Muscle layer of colon (tissue), 2 donors: ENCODE measurements at regions not wholly inside any gene's neighbourhood (a gene's known extent, or its start where the extent isn't known, plus 50 kb on each side); places are given as distances from the start of the nearest gene placed in this dataset.

ENCODE experiments used
- H3K27ac ChIP-seq: one replicate; pipeline ENCODE4 v1.7.0; 2013; ENCODE audit warnings: low read depth, mild to moderate bottlenecking, low read length, moderate library complexity
- H3K27me3 ChIP-seq, 2 donors: one replicate each; pipeline ENCODE4 v1.7.0; 2013; ENCODE audit warnings: low read length in 2 of 2, mild to moderate bottlenecking in 2 of 2; ENCODE audit not compliant: insufficient read depth in 2 of 2, control insufficient read depth in 1 of 2
- H3K36me3 ChIP-seq: one replicate; pipeline ENCODE4 v1.7.0; 2013; ENCODE audit warnings: mild to moderate bottlenecking, low read length; ENCODE audit not compliant: insufficient read depth
- H3K4me1 ChIP-seq: one replicate; pipeline ENCODE4 v1.7.0; 2013; ENCODE audit warnings: mild to moderate bottlenecking, low read length; ENCODE audit not compliant: insufficient read depth
- H3K4me3 ChIP-seq, 2 donors: one replicate each; pipeline ENCODE4 v1.7.0; 2013; ENCODE audit warnings: low read length in 2 of 2, low read depth in 1 of 2, mild to moderate bottlenecking in 1 of 2, moderate library complexity in 1 of 2
- H3K9ac ChIP-seq: one replicate; pipeline ENCODE4 v1.7.0; 2013; ENCODE audit warnings: low read length
- H3K9me3 ChIP-seq: one replicate; pipeline ENCODE4 v1.7.0; 2013; ENCODE audit warnings: mild to moderate bottlenecking, low read length
- donor health status: abdominal sarcoma.
- donor health status: Adenocarcinoma of cecum.

DNA sequence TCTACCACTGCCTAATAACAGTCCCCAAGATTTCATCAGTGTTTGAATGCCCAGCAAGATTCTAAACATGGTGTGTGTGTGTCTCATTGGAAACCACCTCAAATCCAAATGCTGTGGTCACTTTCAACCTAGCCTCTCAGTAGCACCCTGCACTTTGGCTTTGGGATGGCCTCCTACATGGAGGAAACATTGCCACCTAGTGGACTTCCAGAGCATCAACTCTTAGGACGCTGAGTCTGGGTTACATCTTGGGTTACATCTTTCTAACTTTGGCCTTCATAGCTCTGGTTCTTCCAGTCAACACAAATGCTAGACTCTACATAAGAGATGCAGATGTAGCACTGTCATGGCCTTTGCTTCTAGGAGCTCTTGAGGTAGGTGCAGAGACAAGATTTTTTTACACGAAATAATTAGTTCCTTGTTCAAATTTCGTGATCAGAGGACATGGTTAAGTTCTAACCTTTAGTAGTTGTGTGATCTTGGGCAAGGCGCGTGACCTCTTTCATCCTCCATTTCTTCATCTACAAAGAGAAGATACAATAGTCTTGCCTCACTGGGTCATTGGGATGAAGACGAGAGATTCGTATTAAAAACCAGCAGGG is 113.5 kb upstream of the VASH1 start:
- H3K9me3 ChIP-seq, result no peaks in the 10 kb centered on the region
- no peak overlapping the region for H3K27ac ChIP-seq
- no peaks in the 10 kb centered on the region for H3K4me1 ChIP-seq
- no peak overlapping the region for H3K4me3 ChIP-seq
- peaks cover 0 to 4% of the 10 kb centered on the region in 2 donors for H3K27me3 ChIP-seq
- H3K36me3 ChIP-seq, result no peaks in the 10 kb centered on the region
- H3K9ac ChIP-seq, result no peak overlapping the region

DNA sequence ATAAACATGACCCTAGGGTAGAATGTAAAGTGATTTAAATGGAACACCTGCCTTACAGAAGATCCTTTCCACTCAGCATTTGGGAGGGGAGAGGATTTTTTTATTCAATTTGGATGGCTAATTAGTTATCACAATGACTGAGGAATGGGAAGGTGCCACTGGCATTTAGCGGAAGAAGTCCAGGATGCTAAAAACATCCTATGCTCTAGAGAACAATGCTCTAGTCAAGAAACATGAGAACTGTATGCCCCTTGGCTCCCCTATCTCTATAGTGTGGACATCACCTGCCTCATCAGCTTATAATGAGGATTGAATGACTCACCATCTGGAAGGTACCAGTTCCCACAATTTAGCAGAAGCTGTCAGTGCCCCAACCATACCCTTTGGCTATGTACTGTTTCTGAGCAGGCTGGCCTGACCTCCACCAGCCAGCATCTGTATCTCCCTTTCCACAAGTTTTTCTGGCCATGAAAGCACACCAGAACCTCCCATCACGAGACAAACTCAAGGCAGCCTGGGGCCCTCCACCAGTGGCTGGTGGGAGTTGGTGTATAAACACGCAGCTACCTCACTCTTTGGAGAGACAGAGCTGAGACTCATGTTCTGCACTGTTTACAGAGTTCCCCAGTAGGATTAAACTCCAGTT is 109.7 kb upstream of the VASH1 start:
- Histone ChIP-seq H3K27ac (no peak overlapping the region), H3K4me1 (no peaks in the 10 kb centered on the region), H3K27me3 (no peaks in the 10 kb centered on the region), H3K9ac (no peak overlapping the region), H3K9me3 (no peaks in the 10 kb centered on the region), H3K4me3 (no peak overlapping the region), H3K36me3 (no peaks in the 10 kb centered on the region)

DNA sequence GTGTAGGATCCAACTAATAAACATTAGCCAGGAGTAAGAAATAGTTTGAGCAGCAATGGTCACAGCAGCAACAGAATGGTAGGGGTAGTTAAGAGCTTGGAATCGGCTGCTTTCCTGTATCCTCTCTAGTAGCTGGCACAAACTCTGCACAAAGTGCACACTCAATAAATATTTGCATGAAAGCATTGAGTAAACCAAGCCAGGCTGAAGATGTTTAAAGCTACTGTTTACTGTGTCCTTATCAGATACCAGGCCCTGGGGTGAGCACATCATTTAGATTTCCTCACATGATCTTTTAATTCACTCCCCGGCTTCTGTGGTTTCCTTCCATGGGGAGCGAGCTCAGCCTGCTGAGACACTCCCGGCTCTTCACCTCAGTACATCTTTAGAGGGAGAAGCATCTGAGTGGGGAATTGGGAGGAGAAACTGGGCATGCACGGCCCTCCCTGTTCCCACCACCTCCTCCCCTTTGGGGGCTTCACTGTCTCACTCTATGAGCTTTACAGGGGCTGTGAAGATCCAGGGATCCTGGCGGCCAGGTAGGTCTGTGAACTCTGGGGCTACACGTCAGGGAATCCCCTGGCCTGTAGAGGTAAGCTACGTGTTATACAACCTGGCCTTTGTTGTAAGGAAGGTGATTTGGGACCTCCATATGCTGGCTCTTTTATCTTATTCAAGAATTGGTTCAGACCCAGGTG is 107.2 kb upstream of the VASH1 start:
- Histone ChIP-seq H3K36me3 (no peaks in the 10 kb centered on the region), H3K27me3 (no peaks in the 10 kb centered on the region), H3K27ac (no peak overlapping the region), H3K4me1 (no peaks in the 10 kb centered on the region), H3K9ac (no peak overlapping the region), H3K9me3 (no peaks in the 10 kb centered on the region), H3K4me3 (no peak overlapping the region)

DNA sequence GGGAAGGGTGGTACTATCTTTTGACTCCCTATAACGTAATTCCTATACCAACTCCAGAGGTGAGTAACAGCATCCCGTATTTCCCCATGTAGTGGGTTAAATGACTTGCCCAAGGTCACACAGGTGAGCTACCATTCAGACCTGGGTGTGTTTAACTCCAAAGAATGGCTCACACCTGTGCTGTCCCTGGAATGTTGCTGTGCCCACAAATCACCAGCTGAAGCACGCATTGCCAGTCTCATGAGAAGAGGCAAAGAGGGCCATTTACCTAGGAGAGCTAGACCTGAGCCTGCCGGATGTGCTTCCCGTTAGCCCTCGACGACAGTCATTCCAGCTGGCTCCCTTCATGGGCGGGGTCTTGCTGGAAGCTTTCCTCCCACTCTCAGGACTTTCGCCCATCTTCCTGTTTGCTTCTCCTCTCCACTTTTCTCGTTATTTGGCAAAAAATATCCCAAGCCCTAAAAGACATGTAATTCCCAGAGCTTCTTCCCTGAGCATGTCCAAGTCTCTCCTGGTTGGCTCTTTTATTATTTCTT is 106.6 kb upstream of the VASH1 start:
- no peaks in the 10 kb centered on the region for H3K27me3 ChIP-seq
- no peak overlapping the region for H3K9ac ChIP-seq
- no peak overlapping the region for H3K27ac ChIP-seq
- H3K4me1 ChIP-seq, result no peaks in the 10 kb centered on the region
- H3K36me3 ChIP-seq, result no peaks in the 10 kb centered on the region
- H3K9me3 ChIP-seq, result no peaks in the 10 kb centered on the region
- H3K4me3 ChIP-seq, result no peak overlapping the region

DNA sequence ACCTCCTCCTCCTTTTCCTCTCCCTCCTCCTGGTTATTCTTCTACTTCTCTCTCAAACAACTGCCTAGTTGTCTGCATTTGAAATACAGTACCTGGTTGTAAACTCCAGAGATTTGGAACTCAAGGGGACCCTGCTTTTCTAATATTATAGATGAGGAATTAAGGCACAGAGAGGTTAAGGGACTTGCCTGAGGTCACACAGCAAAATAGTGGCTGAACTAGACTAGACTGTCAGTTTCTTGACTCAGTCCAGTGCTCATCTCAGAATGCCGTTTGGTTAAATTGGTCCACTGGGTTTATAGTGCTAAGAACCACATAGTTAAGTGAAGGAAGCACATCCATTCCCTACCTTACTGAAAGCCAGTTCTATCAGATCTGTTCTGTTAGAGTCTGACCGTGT is 105.9 kb upstream of the VASH1 start:
- H3K27ac ChIP-seq, result no peak overlapping the region
- no peaks in the 10 kb centered on the region for H3K27me3 ChIP-seq
- H3K9ac ChIP-seq, result no peak overlapping the region
- H3K9me3 ChIP-seq, result no peaks in the 10 kb centered on the region
- H3K4me3 ChIP-seq, result no peak overlapping the region
- no peaks in the 10 kb centered on the region for H3K36me3 ChIP-seq
- no peaks in the 10 kb centered on the region for H3K4me1 ChIP-seq

DNA sequence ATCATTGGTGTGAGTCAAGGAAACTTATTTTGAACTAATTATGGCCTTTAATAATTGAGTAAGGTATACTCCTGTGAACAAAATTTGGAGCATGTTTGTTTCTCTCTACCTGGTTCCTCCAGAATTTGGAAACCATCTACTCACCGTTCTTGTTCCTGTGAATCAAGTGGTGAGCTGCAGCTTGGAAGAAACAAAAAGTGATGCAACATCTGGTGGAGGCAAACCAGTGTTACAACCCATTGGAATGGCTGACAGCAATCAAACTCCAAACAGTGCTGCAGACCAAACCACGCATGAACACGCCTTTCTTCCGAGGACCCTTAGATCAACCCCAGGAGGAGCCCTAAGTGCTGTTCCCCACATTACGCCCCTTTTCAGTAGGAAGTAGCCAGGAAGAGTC is 104.7 kb upstream of the VASH1 start:
- Histone ChIP-seq H3K9ac (no peak overlapping the region), H3K36me3 (no peaks in the 10 kb centered on the region), H3K27me3 (no peaks in the 10 kb centered on the region), H3K27ac (no peak overlapping the region), H3K4me1 (no peaks in the 10 kb centered on the region), H3K9me3 (no peaks in the 10 kb centered on the region), H3K4me3 (no peak overlapping the region)

DNA sequence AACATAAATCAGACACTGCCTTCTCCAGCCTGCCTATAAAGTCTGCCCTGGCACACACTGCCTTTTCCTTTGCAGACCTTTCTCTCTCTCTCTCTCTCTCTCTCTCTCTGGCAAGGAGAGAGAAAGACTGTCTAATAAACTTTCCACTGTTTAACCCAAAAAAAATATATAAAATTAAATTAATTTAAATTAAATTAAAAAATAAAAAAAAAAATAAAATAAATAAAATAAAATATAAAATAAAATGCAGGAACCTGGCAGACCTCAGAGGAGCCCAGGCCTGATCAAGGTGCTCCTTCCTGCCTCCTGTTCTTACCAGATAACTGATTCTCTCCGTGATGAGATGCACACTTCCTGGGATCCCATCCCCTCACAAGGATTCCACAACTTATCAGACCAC is 103.9 kb upstream of the VASH1 start:
- no peak overlapping the region for H3K4me3 ChIP-seq
- H3K9me3 ChIP-seq, result no peaks in the 10 kb centered on the region
- H3K27me3 ChIP-seq, result no peaks in the 10 kb centered on the region
- no peaks in the 10 kb centered on the region for H3K36me3 ChIP-seq
- H3K9ac ChIP-seq, result no peak overlapping the region
- no peaks in the 10 kb centered on the region for H3K4me1 ChIP-seq
- no peak overlapping the region for H3K27ac ChIP-seq

DNA sequence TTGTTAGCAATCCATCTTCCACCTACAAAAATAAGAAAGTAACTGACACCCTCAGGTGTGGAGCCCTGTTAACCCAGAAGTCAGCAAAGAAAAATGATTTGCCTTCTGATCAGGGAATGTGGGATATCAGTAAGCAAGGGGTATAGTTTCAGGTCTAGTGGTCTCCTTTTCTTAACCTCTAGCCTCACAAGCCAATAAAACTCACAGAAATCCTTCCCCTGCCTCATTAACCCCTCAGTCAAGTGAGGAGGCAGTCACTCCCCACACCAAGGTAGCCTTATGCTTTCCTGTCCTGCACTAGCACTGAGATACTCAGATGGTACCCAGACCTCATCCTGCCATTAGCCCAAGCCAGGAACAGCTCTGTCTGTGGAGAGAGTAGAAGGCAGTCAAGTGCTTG is 103.4 kb upstream of the VASH1 start:
- no peaks in the 10 kb centered on the region for H3K36me3 ChIP-seq
- no peak overlapping the region for H3K4me3 ChIP-seq

DNA sequence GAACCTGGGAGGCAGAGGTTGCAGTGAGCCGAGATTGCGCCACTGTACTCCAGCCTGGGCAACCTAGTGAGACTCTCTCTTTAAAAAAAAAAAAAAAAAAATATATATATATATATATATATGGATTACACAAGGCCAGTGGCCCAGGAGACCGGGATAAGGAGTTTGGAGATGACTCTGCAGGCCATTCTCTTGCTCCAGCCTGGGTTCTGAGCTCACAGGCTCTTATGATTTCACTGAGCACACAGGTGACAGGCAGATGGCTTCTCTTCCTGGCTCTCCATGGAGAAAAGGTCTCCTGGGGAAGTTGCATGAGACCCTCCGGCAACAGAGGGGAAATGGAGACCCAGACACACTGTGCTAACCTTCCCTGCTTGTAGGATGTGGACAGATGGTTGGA is 98.7 kb upstream of the VASH1 start:
- no peak overlapping the region for H3K27ac ChIP-seq
- no peaks in the 10 kb centered on the region for H3K4me1 ChIP-seq
- H3K36me3 ChIP-seq, result no peaks in the 10 kb centered on the region
- no peaks in the 10 kb centered on the region for H3K27me3 ChIP-seq
- H3K9ac ChIP-seq, result no peak overlapping the region
- no peak overlapping the region for H3K4me3 ChIP-seq
- no peaks in the 10 kb centered on the region for H3K9me3 ChIP-seq

More for the DNA sequence above, 103.4 kb upstream of the VASH1 start:
- Histone ChIP-seq H3K27me3 (no peaks in the 10 kb centered on the region), H3K27ac (no peak overlapping the region), H3K9me3 (no peaks in the 10 kb centered on the region), H3K4me1 (no peaks in the 10 kb centered on the region), H3K9ac (no peak overlapping the region)

DNA sequence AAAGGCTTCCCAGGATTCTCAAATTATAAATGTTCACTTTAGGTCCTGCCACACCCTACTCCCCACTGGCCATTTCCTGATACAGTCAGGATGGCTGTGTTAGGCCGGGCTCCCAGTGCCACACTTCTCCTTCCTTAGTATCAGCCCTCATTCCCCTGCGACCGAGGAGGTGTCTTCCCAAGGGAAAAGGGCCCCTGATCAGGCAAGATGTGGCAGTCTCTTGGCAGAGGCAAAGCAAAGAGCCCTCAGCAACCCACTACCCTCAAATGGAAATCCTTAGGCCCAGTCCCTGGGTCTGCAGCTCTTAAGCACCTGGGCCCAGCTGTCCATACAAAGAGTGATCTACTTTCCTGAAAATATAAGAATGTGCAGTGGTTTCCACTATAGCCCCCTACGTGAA is 96.5 kb upstream of the VASH1 start:
- no peaks in the 10 kb centered on the region for H3K36me3 ChIP-seq
- H3K9ac ChIP-seq, result no peak overlapping the region
- no peaks in the 10 kb centered on the region for H3K27me3 ChIP-seq
- no peak overlapping the region for H3K27ac ChIP-seq
- no peak overlapping the region for H3K4me3 ChIP-seq
- no peaks in the 10 kb centered on the region for H3K4me1 ChIP-seq
- no peaks in the 10 kb centered on the region for H3K9me3 ChIP-seq

DNA sequence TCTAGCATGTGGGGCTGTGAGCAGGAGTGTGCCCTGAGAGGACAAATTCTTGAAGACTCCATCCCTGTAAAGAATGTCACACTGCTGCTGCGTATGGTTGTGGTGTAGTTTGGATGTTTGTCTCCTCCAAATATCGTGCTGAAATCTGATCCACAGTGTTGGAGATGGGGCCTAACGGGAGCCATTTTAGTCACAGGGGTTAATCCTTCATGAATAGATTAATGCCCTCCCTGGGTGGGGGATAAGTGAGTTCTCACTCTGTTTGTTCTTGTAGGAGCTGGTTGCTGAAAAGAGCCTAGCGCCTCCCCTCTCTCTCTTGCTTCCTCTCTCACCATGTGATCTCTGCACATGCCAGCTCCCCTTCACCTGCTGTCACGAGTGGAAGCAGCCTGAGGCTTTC is 94.5 kb upstream of the VASH1 start:
- Histone ChIP-seq H3K9me3 (no peaks in the 10 kb centered on the region), H3K27ac (no peak overlapping the region), H3K27me3 (no peaks in the 10 kb centered on the region), H3K36me3 (no peaks in the 10 kb centered on the region), H3K9ac (no peak overlapping the region), H3K4me3 (no peak overlapping the region), H3K4me1 (no peaks in the 10 kb centered on the region)
